Osteoblast (primary cell): ENCODE measurements at regions not wholly inside any gene's neighbourhood (a gene's known extent, or its start where the extent isn't known, plus 50 kb on each side); places are given as distances from the start of the nearest gene placed in this dataset.

ENCODE experiments used
- DNase-seq: peaks from one replicate; pipeline ENCODE4 v3.0.0; 2011; ENCODE audit warnings: low spot score, mixed read lengths; ENCODE audit not compliant: insufficient read length; ENCODE audit errors: missing footprints
- H2AFZ ChIP-seq: 2 replicates; pipeline ENCODE4 v1.6.0; 2011; ENCODE audit warnings: mild to moderate bottlenecking, low read length
- H3K27ac ChIP-seq: 2 replicates; pipeline ENCODE4 v1.5.1; 2011; ENCODE audit warnings: mild to moderate bottlenecking, low read depth, low read length, moderate library complexity
- H3K27me3 ChIP-seq: 2 replicates; pipeline ENCODE4 v1.6.0; 2012; ENCODE audit warnings: mild to moderate bottlenecking, control low read depth, inconsistent platforms, low read length, moderate library complexity; ENCODE audit not compliant: insufficient read depth
- H3K36me3 ChIP-seq: 2 replicates; pipeline ENCODE4 v1.5.1; 2011; ENCODE audit warnings: mild to moderate bottlenecking, low read length, control low read depth, moderate library complexity; ENCODE audit not compliant: insufficient read depth
- H3K4me1 ChIP-seq: 2 replicates; pipeline ENCODE4 v1.5.1; 2011; ENCODE audit warnings: mild to moderate bottlenecking, low read length, control low read depth, moderate library complexity; ENCODE audit not compliant: insufficient read depth
- H3K4me2 ChIP-seq: 2 replicates; pipeline ENCODE4 v1.6.0; 2011; ENCODE audit warnings: mild to moderate bottlenecking, low read length; ENCODE audit not compliant: insufficient read depth
- H3K4me3 ChIP-seq: fragments of 200-600 bp; sonication (generic); 3 replicates; pipeline ENCODE4 v1.5.1; 2012; ENCODE audit warnings: mild to moderate bottlenecking, low read length, inconsistent platforms; ENCODE audit not compliant: insufficient read depth
- H3K79me2 ChIP-seq: 2 replicates; pipeline ENCODE4 v1.6.0; 2012; ENCODE audit warnings: mild to moderate bottlenecking, low read length, control low read depth, inconsistent platforms; ENCODE audit not compliant: insufficient read depth
- H3K9me3 ChIP-seq: 2 replicates; pipeline ENCODE4 v1.5.1; 2011; ENCODE audit warnings: low read depth, low read length, control low read depth
- H4K20me1 ChIP-seq: 2 replicates; pipeline ENCODE4 v1.6.0; 2012; ENCODE audit warnings: mild to moderate bottlenecking, low read length, control low read depth; ENCODE audit not compliant: insufficient read depth
- TF ChIP-seq, protein P1 (sequence below): IDR thresholded peaks from 2 replicates; pipeline ENCODE4 v1.5.1; 2011; ENCODE audit warnings: mild to moderate bottlenecking, low read depth, low read length, moderate library complexity; ENCODE audit errors: extremely low read depth

DNA sequence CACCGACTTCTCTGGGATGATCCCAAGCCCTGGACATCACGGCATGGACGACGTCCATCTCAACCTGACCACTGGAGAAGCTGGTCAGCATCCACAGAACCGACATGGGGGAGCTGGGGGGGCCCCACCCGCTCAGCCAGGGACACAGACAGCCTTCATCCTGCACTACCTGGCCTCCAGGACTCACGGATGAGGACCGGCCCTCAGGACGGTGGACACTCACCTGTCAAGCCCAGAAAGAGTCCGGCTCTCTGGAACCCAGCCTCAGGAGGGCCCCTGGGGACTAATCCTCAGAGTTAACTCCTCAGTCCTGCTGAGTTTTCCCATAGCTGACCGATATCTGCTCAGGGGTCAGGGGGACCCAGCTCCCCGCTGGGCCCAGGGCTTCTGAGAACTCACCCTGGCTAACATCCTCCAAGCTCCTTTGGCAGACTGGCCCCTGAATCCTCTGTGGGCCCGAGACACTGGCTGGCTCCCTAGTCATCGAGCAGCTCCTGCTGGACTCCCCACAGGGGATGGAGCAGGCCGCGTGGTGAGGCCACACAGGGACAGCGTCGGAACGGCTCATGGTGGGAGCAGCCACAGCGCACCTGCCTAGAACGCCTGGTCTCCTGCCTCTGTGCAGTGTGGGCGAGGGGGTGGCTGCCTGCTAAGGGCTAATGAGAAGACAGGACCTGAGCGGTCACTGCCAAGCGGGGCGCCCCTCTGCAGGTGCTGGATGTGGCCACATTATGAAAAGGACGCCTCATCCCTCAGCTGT is 649.2 kb downstream of the BRD1 start:
- H3K79me2 ChIP-seq: no peaks in the 10 kb centered on the region
- H3K27me3 ChIP-seq: no peaks in the 10 kb centered on the region
- H3K36me3 ChIP-seq: no peaks in the 10 kb centered on the region
- no peak overlapping the region for H3K4me2 ChIP-seq
- no peak for DNase-seq
- no peak overlapping the region for H3K27ac ChIP-seq
- H3K9me3 ChIP-seq: no peaks in the 10 kb centered on the region
- no peak overlapping the region for H3K4me3 ChIP-seq
- no peaks in the 10 kb centered on the region for H4K20me1 ChIP-seq
- no peak overlapping the region for H2AFZ ChIP-seq
- H3K4me1 ChIP-seq: no peaks in the 10 kb centered on the region
- TF ChIP-seq, protein P1, sequence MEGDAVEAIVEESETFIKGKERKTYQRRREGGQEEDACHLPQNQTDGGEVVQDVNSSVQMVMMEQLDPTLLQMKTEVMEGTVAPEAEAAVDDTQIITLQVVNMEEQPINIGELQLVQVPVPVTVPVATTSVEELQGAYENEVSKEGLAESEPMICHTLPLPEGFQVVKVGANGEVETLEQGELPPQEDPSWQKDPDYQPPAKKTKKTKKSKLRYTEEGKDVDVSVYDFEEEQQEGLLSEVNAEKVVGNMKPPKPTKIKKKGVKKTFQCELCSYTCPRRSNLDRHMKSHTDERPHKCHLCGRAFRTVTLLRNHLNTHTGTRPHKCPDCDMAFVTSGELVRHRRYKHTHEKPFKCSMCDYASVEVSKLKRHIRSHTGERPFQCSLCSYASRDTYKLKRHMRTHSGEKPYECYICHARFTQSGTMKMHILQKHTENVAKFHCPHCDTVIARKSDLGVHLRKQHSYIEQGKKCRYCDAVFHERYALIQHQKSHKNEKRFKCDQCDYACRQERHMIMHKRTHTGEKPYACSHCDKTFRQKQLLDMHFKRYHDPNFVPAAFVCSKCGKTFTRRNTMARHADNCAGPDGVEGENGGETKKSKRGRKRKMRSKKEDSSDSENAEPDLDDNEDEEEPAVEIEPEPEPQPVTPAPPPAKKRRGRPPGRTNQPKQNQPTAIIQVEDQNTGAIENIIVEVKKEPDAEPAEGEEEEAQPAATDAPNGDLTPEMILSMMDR: no peak

DNA sequence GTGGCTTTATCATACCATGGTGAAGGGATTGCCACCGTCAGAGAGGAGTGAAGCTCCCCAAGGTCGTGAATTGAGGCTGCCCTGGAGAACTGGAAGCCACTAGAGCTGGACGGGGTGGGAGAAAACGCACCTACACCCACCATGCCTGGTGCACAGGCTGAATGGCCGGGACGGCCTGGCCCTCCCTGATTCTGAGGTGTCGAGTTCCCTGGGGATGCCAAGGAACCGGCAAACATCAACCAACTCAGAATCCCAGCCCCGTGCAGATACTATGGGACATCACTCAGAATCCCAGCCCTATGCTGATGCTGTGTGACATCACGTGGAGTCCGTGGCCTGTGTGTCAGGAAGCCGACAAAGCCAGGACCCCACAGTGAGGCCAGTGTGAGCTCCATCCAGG is 650.0 kb downstream of the BRD1 start:
- Histone ChIP-seq H3K79me2 (no peaks in the 10 kb centered on the region), H3K27me3 (no peaks in the 10 kb centered on the region), H2AFZ (no peak overlapping the region), H4K20me1 (no peaks in the 10 kb centered on the region), H3K36me3 (no peaks in the 10 kb centered on the region), H3K9me3 (no peaks in the 10 kb centered on the region), H3K27ac (no peak overlapping the region), H3K4me1 (no peaks in the 10 kb centered on the region), H3K4me3 (no peak overlapping the region), H3K4me2 (no peak overlapping the region)
- TF ChIP-seq, protein P1: no peak
- no peak for DNase-seq

DNA sequence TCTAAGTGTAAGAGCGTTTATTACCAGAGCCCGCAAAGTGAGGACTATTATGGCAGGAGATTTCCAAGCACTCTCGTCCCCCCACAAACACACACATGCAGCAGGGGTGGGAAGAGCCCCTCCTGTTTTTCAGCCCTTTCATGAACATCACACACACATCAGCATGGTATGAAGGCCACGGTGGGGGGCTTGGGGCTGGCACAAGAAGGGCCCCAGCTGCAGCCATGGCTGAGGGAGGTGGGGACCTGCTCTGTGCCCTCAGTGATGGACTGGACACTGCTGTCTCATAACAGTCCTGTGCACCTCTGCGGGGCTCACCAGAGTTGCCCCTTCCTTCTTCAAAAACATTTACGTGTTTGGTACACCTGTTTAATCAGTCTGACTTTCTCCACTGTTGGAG is 650.7 kb downstream of the BRD1 start:
- Histone ChIP-seq H3K4me3 (no peak overlapping the region), H4K20me1 (no peaks in the 10 kb centered on the region), H3K27ac (no peak overlapping the region), H3K79me2 (no peaks in the 10 kb centered on the region), H3K4me2 (no peak overlapping the region), H3K27me3 (no peaks in the 10 kb centered on the region), H2AFZ (no peak overlapping the region), H3K9me3 (no peaks in the 10 kb centered on the region), H3K36me3 (no peaks in the 10 kb centered on the region), H3K4me1 (no peaks in the 10 kb centered on the region)
- TF ChIP-seq, protein P1: no peak
- DNase-seq: no peak

DNA sequence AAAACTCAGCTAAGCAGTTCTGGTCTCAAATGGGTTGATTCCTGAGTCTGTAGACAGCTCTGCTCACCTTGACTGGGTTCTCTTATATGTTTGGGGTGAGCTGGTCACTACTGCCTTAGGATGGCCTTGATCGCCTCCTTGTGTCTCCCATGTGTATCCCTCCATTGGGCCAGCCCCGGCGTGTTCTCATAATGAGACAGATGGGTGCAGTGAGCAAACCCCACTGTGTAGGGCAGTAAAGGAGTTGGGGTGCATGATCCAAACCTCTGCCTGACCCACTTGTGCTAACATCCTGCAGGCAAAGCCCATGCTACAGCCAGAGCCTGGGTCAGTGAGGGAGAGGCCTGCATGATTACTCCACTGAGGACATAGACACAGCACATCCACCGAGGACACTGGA is 657.6 kb downstream of the BRD1 start:
- Histone ChIP-seq H3K4me2 (no peak overlapping the region), H3K27me3 (no peaks in the 10 kb centered on the region), H3K36me3 (no peaks in the 10 kb centered on the region), H2AFZ (no peak overlapping the region), H3K4me3 (no peak overlapping the region), H4K20me1 (no peaks in the 10 kb centered on the region), H3K4me1 (no peaks in the 10 kb centered on the region), H3K79me2 (no peaks in the 10 kb centered on the region), H3K9me3 (no peaks in the 10 kb centered on the region), H3K27ac (no peak overlapping the region)
- DNase-seq: no peak
- TF ChIP-seq, protein P1: no peak
